ENCODE measurements at regions not wholly inside any gene's neighbourhood (a gene's known extent, or its start where the extent isn't known, plus 50 kb on each side); places are given as distances from the start of the nearest gene placed in this dataset.
A peak's percentile ranks its signal among the peaks of the same experiment; 100 is the strongest.
"Not testable (repeated sequence)": the region's sequence is repeated elsewhere in the genome, so short reads cannot be mapped to it uniquely, and the experiment has no call there.

DNA sequence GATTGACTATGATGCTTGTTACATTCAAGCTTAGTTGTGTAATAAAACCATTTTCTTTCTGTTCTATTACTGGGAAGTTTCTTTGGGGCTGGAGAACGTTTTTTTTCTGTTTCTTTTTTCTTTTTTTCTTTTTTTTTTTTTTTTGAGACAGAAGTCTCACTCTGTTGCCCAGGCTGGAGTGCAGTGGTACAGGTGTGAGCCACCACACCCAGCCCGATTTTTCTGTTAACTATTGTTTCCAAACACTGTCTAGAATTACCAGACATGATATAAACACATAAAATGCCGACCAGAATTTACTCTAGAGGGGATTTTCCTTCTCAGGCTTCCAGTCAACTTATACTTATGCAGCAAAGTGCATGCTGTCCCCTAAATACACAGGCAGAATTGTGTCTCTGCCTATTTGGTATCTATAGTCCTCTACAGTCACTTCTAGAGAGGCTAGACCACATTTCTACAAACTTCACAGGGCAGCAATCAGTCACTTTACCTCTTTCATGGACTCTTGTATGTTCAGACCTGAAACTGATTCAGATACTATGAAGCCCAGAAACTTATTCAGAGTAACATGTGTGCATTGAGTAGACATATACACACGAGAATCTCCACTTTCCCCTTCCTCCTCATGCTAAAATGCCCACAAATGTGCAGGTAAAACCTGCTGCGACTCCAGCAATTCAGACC is 121.2 kb downstream of the ZNF737 start:
- H3K4me3 ChIP-seq (ENCODE audit: low read length), result no peak overlapping the region
- no peak overlapping the region for H3K27ac ChIP-seq (ENCODE audit: low read length)
- no peaks in the 10 kb centered on the region for H3K36me3 ChIP-seq (ENCODE audit: control insufficient read depth, insufficient read depth, low read length)
- no peaks in the 10 kb centered on the region for H3K4me1 ChIP-seq (ENCODE audit: control insufficient read depth, insufficient read depth, low read length)
- H3K9me3 ChIP-seq (ENCODE audit: control insufficient read depth, low read depth, low read length), result no peaks in the 10 kb centered on the region
- no peak for DNase-seq
- WGBS (ENCODE audit: insufficient coverage, low lambda C conversion rate), result 40% methylated on average over 1 of the region's 5 CpGs
- H3K27me3 ChIP-seq (ENCODE audit: control insufficient read depth, insufficient read depth, low read length), result no peaks in the 10 kb centered on the region

DNA sequence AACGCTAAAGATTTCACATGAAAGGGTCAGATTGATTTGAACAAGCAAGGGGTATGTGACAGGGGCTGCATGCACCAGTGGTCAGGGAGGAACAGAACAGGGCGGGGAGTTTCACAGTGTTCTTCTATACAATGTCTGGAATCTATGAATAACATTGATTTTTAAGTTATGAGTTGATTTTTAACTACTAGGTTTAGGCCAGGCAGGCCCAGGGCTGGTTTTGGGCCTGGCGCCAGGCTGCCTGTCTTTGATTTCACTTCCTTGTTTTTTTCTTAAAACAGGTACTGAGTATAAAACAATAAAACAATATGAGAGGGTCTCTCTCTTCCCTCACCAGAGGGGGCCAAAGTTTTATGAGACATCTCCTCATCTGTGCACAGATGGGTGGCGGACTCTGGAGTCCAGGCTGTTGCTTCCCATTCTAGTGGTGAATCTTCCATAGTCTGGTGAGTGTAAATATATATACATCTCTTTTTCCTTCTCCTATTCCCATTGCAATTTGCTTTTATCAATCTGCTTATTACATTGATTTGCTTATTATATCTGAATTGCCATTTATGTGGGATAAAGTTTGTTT is 133.2 kb downstream of the ZNF737 start:
- H3K36me3 ChIP-seq (ENCODE audit: control insufficient read depth, insufficient read depth, low read length); H3K4me1 ChIP-seq (ENCODE audit: control insufficient read depth, insufficient read depth, low read length); DNase-seq; H3K27me3 ChIP-seq (ENCODE audit: control insufficient read depth, insufficient read depth, low read length); H3K4me3 ChIP-seq (ENCODE audit: low read length); H3K9me3 ChIP-seq (ENCODE audit: control insufficient read depth, low read depth, low read length); H3K27ac ChIP-seq (ENCODE audit: low read length): not testable (repeated sequence)
- WGBS (ENCODE audit: insufficient coverage, low lambda C conversion rate), result no CpG with 5 or more reads among the region's 4 CpGs

DNA sequence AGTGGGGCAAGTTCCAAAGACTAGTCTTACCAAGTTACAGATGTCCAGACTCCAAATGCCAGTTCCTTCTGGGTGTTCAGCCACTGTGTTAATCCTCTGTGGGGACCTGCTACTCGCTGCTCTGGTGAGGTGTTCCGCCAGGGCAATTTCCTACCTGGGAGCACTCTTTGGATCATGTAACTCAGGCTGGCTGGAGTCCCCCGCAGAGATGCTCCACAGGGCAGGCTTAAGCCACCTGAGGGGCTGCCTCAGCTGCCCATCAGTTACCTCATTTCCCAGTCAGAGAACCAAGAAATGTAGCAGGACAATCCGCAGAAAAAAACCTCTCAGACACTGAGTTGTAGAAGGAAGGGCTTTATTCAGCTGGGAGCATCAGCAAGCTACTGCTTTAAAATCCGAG is 133.8 kb downstream of the ZNF737 start:
- Histone ChIP-seq H3K4me3 (ENCODE audit: low read length) (no peak overlapping the region), H3K9me3 (ENCODE audit: control insufficient read depth, low read depth, low read length) (no peaks in the 10 kb centered on the region), H3K27me3 (ENCODE audit: control insufficient read depth, insufficient read depth, low read length) (no peaks in the 10 kb centered on the region), H3K4me1 (ENCODE audit: control insufficient read depth, insufficient read depth, low read length) (no peaks in the 10 kb centered on the region), H3K36me3 (ENCODE audit: control insufficient read depth, insufficient read depth, low read length) (no peaks in the 10 kb centered on the region), H3K27ac (ENCODE audit: low read length) (no peak overlapping the region)
- no peak for DNase-seq
- no CpG with 5 or more reads among the region's 5 CpGs for WGBS (ENCODE audit: insufficient coverage, low lambda C conversion rate)

DNA sequence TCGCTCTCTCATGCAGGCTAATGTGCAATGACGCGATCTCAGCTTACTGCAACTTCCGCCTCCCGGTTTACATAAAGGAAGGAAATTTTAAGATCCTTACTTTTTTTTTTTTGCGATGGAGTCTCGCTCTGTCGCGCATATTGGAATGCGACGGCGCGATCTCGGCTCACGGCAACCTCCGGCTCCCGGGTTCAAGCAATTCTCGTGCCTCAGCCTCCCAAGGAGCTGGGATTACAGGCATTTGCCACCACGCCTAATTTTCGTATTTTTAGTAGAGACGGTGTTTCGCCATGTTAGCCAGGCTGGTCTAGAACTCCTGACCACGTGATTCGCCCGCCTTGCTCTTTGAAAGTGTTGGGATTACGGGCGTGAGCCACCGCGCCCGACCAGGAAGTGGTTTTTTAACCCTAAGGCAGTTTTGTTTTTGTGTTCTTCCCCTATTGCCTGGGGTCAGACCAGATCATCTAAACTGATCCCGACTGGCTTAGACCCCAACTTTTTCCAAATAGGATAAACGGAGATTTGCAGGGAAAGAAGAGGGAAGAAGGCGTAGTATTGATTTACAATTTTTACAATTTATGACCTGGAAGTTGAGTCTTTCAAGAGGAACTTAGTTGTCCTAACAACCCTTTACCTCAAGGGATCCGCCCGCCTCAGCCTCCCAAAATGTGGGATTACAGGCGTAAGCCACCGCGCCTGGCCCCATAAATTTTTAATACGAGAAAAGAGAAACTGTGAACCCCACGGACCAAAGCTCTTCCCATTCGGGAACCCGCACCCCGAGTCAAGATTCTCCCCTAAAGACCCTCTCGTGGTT is 142.0 kb downstream of the ZNF737 start:
- peak; percentile 38 to 79 for DNase-seq
- 12% methylated on average over 8 of the region's 44 CpGs for WGBS (ENCODE audit: insufficient coverage, low lambda C conversion rate)
- peak overlapping the region; percentile 91 for H3K27ac ChIP-seq (ENCODE audit: low read length)

DNA sequence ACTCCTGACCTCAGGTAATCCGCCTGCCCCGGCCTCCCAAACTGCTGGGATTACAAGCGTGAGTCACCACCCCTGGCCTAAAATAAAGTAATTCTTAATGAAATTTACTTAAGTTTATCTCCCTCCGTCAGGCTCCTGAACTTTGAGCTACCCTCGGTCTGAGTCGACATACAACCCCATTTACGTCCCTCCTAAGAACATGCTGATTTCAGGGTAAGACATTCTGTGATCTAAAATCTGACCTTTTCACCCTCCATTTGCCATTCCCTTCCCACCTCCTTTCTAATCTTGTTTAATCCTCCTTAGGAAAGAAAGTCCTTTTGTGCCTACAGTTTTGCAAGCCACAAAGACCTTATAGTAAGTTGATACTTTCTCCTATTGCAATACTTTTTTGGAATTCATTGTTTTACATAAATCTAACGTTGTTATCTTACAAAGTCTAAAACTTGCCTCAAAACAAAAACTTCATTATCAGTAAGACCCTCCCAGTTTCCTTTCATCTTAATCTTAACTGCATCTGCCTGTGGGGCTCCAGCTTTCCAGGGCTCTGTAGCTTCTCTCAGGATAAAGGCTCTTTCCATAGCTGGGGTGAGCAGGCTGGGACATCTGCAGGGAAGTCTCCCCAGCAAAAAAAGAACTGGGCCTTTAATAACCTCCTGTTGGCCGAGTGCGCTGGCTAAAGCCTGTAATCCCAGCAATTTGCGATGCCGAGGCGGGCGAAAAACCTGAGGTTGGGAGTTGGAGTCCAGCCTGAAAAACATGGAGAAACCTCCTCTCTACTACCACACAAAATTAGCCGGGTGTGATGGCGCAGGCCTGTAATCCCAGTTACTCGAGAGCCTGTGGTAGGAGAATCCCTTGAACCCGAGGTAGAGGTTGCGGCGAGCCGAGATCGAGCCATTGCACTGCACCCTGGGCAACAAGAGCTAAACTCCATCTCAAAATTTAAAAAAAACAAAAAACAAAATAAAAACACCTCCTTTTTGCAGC is 143.1 kb downstream of the ZNF737 start:
- peak overlapping the region; percentile 70 for H3K4me3 ChIP-seq (ENCODE audit: low read length)
- peak in 1 of 2 donors; percentile 38 for DNase-seq
- H3K27ac ChIP-seq (ENCODE audit: low read length), result peak overlapping the region; percentile 91
- H3K27me3 ChIP-seq (ENCODE audit: control insufficient read depth, insufficient read depth, low read length), result no peaks in the 10 kb centered on the region
- no peaks in the 10 kb centered on the region for H3K9me3 ChIP-seq (ENCODE audit: control insufficient read depth, low read depth, low read length)
- no peaks in the 10 kb centered on the region for H3K4me1 ChIP-seq (ENCODE audit: control insufficient read depth, insufficient read depth, low read length)
- WGBS (ENCODE audit: insufficient coverage, low lambda C conversion rate), result no CpG with 5 or more reads among the region's 22 CpGs
- no peaks in the 10 kb centered on the region for H3K36me3 ChIP-seq (ENCODE audit: control insufficient read depth, insufficient read depth, low read length)

More for the DNA sequence above, 142.0 kb downstream of the ZNF737 start:
- H3K4me1 ChIP-seq (ENCODE audit: control insufficient read depth, insufficient read depth, low read length), result no peaks in the 10 kb centered on the region
- H3K36me3 ChIP-seq (ENCODE audit: control insufficient read depth, insufficient read depth, low read length), result no peaks in the 10 kb centered on the region
- H3K4me3 ChIP-seq (ENCODE audit: low read length), result peak overlapping the region; percentile 70
- H3K9me3 ChIP-seq (ENCODE audit: control insufficient read depth, low read depth, low read length), result no peaks in the 10 kb centered on the region
- H3K27me3 ChIP-seq (ENCODE audit: control insufficient read depth, insufficient read depth, low read length), result no peaks in the 10 kb centered on the region

DNA sequence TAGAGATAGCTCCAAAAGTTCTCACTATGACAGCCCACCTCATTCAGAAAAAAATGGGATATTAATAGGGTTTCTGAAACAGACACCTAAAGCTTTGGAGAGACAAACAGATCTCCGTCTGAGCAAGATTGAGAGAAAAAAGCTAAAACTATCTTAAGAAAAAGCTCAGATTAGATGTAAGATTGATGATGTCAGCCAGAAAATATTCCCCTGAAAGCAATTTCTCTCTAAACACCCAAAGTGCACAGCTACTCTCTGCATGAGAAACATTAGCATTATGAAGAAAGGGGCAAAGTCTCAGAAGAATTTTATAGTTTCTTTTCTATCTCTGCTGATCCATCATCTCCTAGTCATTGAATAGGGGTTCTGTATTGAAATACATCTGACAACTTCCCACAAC is 148.9 kb downstream of the ZNF737 start:
- no CpG with 5 or more reads among the region's 1 CpG for WGBS (ENCODE audit: insufficient coverage, low lambda C conversion rate)
- Histone ChIP-seq H3K4me1 (ENCODE audit: control insufficient read depth, insufficient read depth, low read length) (no peaks in the 10 kb centered on the region), H3K36me3 (ENCODE audit: control insufficient read depth, insufficient read depth, low read length) (peaks cover 2% of the 10 kb centered on the region)

DNA sequence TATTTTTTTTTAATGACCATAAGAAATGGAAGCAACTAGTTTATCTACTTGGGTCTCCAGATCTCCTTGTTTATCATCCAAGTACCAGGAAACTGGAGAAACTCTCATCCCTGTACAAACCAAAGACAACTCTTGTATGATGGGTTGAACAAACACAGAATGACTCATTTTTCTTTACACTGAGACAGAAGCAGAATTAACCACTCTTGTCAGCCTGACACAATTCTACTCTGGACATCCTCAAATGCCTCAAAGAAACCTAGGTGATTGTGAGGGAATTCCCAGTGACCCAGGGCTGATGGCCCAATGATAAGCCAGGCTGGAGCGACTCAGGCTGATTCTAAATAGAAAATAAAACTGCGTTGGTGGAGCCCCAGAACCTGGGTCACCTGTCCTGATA is 151.5 kb downstream of the ZNF737 start:
- no peak overlapping the region for H3K4me3 ChIP-seq (ENCODE audit: low read length)
- H3K4me1 ChIP-seq (ENCODE audit: control insufficient read depth, insufficient read depth, low read length), result no peaks in the 10 kb centered on the region
- DNase-seq, result no peak
- peaks cover 2% of the 10 kb centered on the region for H3K36me3 ChIP-seq (ENCODE audit: control insufficient read depth, insufficient read depth, low read length)
- no peaks in the 10 kb centered on the region for H3K27me3 ChIP-seq (ENCODE audit: control insufficient read depth, insufficient read depth, low read length)
- no peak overlapping the region for H3K27ac ChIP-seq (ENCODE audit: low read length)
- no CpG with 5 or more reads among the region's 2 CpGs for WGBS (ENCODE audit: insufficient coverage, low lambda C conversion rate)
- H3K9me3 ChIP-seq (ENCODE audit: control insufficient read depth, low read depth, low read length), result no peaks in the 10 kb centered on the region

More for the DNA sequence above, 148.9 kb downstream of the ZNF737 start:
- peak; percentile 24 to 70 for DNase-seq
- peak overlapping the region; percentile 56 for H3K27ac ChIP-seq (ENCODE audit: low read length)
- H3K9me3 ChIP-seq (ENCODE audit: control insufficient read depth, low read depth, low read length), result no peaks in the 10 kb centered on the region
- no peaks in the 10 kb centered on the region for H3K27me3 ChIP-seq (ENCODE audit: control insufficient read depth, insufficient read depth, low read length)
- no peak overlapping the region for H3K4me3 ChIP-seq (ENCODE audit: low read length)

DNA sequence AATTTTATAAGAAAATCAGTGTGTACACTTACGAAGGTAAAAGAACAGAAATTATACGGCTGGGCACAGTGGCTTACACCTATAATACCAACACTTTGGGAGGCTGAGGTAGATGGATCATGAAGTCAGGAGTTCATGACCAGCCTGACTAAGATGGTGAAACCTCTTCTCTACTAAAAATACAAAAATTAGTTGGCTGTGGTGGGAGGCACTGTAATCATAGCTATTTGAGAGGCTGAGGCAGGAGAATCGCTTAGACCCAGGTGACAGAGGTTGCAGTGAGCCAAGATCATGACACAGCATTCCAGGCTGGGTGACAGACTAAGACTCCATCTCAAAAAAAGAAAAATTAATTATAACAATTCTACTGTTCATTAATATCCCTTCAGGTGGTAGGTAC is 151.9 kb downstream of the ZNF737 start:
- Histone ChIP-seq H3K27ac (ENCODE audit: low read length) (no peak overlapping the region), H3K4me1 (ENCODE audit: control insufficient read depth, insufficient read depth, low read length) (no peaks in the 10 kb centered on the region), H3K27me3 (ENCODE audit: control insufficient read depth, insufficient read depth, low read length) (no peaks in the 10 kb centered on the region), H3K36me3 (ENCODE audit: control insufficient read depth, insufficient read depth, low read length) (peaks cover 3% of the 10 kb centered on the region), H3K4me3 (ENCODE audit: low read length) (no peak overlapping the region), H3K9me3 (ENCODE audit: control insufficient read depth, low read depth, low read length) (no peaks in the 10 kb centered on the region)
- WGBS (ENCODE audit: insufficient coverage, low lambda C conversion rate), result 93% methylated on average over 3 of the region's 3 CpGs
- DNase-seq, result no peak

DNA sequence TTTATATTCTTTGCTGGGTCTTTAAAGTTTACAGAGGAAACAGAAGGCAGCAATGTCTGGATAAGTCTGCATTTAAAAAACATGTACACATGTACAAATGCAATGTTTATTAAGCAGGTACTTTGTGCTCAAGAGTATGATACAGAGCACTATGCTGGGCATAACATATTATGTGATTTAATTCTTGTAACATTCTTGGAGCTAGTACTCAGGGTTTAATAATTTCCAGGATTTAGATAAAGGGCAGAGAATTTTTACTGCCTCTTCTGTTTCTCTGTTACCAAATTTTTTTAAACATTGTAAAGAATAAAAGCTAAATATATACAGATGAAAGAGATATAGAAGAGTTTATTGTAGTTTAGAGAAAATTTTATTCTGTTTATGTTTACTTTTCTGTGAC is 152.7 kb downstream of the ZNF737 start:
- Histone ChIP-seq H3K27me3 (ENCODE audit: control insufficient read depth, insufficient read depth, low read length) (no peaks in the 10 kb centered on the region), H3K4me1 (ENCODE audit: control insufficient read depth, insufficient read depth, low read length) (no peaks in the 10 kb centered on the region), H3K27ac (ENCODE audit: low read length) (no peak overlapping the region), H3K4me3 (ENCODE audit: low read length) (no peak overlapping the region), H3K9me3 (ENCODE audit: control insufficient read depth, low read depth, low read length) (no peaks in the 10 kb centered on the region), H3K36me3 (ENCODE audit: control insufficient read depth, insufficient read depth, low read length) (peaks cover 6% of the 10 kb centered on the region)
- DNase-seq, result no peak

DNA sequence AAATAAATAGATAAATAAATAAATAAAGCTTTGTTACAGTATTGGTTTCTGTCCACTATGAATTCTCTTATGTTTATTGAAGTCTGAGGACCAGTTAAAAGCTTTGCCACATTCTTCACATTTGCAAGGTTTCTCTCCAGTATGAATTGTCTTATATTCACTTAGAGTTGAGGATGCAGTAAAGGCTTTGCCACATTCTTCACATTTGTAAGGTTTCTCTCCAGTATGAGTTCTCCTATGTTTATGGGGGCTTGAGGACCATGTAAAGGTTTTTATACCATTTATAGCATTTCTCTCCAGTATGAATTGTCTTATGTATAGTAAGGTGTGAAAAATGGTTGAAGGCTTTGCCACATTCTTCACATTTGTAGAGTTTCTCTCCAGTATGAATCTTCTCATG is 168.3 kb downstream of the ZNF737 start:
- Histone ChIP-seq H3K4me3 (ENCODE audit: low read length) (no peak overlapping the region), H3K27ac (ENCODE audit: low read length) (no peak overlapping the region), H3K4me1 (ENCODE audit: control insufficient read depth, insufficient read depth, low read length) (no peaks in the 10 kb centered on the region), H3K36me3 (ENCODE audit: control insufficient read depth, insufficient read depth, low read length) (no peaks in the 10 kb centered on the region), H3K9me3 (ENCODE audit: control insufficient read depth, low read depth, low read length) (peaks cover 25% of the 10 kb centered on the region), H3K27me3 (ENCODE audit: control insufficient read depth, insufficient read depth, low read length) (no peaks in the 10 kb centered on the region)
- DNase-seq, result no peak
